GM12864 (cell line): ENCODE measurements at regions not wholly inside any gene's neighbourhood (a gene's known extent, or its start where the extent isn't known, plus 50 kb on each side); places are given as distances from the start of the nearest gene placed in this dataset.

ENCODE experiments used
- DNase-seq: peaks from one replicate; pipeline ENCODE4 v3.0.0-alpha.2; 2011; ENCODE audit warnings: low read depth
- H3K4me3 ChIP-seq: 2 replicates; pipeline ENCODE4 v1.5.1; 2011; ENCODE audit warnings: mild to moderate bottlenecking, low read depth, low read length, control low read depth
- TF ChIP-seq, protein P1 (sequence below): IDR thresholded peaks from 2 replicates; pipeline ENCODE4 v1.5.1; 2011; ENCODE audit warnings: low read depth, mild to moderate bottlenecking, moderate library complexity, low read length, control low read depth, inconsistent platforms; ENCODE audit errors: missing control alignments

DNA sequence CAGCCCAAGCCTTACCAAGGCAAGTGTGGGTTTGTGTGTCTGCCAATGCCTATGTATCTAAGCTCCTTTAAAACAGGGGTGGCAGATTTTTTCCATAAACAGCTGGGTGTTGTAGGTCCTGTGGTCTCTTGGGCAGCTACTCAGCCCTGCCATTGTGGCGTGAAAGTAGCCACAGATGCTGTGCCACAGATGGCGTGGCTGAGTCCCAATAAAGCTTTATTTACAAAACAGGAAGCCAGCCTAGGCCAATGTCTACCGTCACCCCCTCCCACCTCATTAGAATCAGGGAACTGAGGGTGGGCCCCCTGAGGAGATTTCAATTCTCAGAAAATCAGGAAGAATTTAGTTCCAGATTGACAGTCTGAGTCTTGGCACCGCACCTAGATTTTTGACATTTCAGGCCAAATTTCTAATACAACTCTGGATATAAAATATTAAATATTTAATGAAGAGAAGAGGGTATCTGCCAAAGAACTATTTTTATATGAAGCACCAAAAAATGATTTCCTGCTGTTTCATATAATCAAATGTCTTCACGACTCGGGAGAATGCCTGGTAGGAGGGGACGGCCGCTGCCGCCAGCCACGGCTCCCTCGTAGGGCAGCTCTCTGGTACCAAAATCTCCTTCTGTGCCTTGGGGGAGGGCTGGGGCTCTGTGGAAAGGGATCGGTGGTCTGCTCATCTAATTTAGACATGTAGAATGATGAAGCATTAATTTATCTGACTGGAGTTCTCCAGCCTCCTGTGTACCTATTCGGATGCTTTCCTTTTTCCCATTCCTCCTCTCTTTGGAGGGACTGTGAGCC lies 420.9 kb downstream of the IRX2 start:
- H3K4me3 ChIP-seq = no peak overlapping the region
- DNase-seq = no peak
- TF ChIP-seq, protein P1, sequence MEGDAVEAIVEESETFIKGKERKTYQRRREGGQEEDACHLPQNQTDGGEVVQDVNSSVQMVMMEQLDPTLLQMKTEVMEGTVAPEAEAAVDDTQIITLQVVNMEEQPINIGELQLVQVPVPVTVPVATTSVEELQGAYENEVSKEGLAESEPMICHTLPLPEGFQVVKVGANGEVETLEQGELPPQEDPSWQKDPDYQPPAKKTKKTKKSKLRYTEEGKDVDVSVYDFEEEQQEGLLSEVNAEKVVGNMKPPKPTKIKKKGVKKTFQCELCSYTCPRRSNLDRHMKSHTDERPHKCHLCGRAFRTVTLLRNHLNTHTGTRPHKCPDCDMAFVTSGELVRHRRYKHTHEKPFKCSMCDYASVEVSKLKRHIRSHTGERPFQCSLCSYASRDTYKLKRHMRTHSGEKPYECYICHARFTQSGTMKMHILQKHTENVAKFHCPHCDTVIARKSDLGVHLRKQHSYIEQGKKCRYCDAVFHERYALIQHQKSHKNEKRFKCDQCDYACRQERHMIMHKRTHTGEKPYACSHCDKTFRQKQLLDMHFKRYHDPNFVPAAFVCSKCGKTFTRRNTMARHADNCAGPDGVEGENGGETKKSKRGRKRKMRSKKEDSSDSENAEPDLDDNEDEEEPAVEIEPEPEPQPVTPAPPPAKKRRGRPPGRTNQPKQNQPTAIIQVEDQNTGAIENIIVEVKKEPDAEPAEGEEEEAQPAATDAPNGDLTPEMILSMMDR = no peak

DNA sequence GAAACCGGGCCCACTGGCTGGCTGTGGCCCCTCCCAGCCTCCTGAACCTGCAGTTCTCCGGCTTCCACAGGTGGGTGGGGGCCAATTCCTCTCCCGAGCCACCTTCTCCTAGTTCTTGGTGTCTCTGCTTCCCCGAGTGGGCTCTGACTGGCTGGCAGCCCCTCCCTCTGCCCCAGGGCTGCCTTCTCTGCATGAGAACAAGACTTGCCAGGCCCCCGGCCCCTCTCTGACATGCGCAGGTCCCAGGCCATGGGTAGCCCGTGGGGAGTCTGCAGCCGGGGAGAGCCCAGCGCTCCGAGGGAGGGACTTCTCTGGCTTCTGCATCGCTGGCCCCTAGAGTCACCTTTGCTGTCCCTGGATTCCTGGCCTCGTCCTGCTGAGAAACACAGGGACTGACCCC lies 421.7 kb downstream of the IRX2 start:
- TF ChIP-seq, protein P1 = no peak

DNA sequence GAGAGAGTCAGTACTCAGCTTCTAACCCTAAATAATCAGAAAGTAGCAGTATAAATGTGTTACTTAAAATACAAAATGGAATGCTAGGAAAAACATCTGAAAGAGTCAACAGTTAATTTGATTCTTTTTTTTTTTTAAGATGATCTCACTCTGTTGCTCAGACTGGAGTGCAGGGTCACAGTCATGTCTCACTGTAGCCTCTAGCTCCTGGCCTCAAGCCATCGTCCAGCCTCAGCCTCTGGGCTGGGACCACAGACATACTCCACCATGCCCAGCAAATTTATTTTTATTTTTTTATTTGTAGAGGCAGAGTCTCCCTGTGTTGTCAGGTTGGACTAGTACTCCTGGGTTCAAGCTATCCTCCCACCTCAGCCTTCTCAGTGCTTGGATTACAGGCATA lies 424.9 kb downstream of the IRX2 start:
- H3K4me3 ChIP-seq = no peak overlapping the region
- TF ChIP-seq, protein P1 = no peak
- DNase-seq = no peak

More for the DNA sequence above, 421.7 kb downstream of the IRX2 start:
- no peak for DNase-seq
- H3K4me3 ChIP-seq = no peak overlapping the region

DNA sequence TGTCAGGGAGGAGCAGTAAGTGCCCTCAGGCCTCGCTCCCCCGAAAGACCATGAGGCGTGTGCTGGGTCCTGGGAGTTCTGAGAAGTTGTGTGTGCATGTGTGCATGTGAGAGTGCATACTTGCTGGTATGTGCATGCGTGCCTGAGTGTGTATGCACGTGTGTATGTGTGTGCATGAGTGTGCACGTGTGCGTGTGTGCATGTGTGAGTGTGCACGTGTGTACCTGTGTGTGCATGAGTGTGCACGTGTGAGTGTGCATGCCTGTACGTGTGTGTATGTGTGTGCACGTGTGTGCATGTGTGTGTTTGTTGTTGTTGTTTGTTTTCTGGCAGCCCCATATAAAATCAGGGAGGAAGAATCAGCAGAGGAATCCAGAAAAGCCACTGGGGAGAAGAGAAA lies 426.7 kb downstream of the IRX2 start:
- TF ChIP-seq, protein P1 = no peak
- no peak overlapping the region for H3K4me3 ChIP-seq
- DNase-seq = no peak

DNA sequence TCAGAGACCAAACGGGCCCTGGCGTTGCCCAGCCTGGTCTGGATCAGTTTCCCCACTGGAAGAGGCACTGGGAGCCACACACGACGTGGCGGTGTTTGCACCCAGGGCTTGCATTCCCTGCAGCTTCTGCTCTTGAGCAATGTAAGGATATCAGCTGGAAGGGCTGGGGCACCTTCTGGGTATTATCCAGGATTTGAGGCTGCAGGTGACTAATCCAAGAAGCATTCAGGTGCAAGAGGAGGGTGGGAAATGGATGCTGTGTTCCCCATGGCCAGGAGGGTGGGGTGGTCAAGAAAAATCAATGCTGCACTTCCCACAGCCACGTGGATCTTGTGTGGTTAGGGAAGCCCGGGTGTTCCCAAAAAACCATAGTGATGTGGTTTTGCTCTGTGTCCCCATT lies 430.9 kb downstream of the IRX2 start:
- no peak for DNase-seq
- no peak overlapping the region for H3K4me3 ChIP-seq
- TF ChIP-seq, protein P1 = no peak

DNA sequence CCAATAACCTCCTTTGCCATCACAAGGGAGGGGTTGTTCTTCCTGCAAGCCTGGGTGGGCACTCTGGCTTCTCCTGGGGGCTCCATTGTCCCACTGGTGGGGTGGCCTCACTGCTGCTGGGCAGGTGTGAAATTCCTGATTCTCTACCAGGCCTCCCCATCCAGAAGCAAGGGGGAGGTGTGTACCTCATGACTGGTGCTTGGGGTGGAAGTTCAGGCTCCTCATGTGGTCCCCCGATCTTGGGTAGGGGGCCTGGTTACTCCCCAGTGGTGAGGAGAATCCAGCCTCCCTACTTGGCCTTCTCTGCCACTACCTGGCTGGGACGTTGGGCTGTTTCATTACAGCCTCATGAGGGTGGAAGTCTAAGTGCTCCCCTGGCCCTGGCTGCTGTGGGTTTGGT lies 433.9 kb downstream of the IRX2 start:
- DNase-seq = no peak
- no peak overlapping the region for H3K4me3 ChIP-seq
- TF ChIP-seq, protein P1 = no peak

DNA sequence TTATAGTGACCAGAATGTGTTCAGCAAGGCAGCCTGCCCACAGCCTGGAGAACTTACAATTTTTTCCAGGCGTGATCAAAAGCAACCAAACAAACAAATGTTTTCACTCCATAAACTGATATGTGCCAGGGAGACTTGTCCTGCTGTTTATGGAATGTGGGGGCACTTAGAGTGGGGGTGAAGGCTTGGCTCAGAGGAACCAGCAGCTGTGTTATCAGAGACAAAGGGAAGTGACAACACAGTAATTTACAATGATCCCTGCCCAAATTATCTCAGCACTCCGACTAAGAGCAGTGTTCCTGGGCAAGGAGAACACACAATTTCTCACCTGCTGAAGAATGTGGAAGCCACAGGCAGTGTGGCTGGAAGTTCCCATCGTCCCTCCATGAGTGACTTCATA lies 429.1 kb upstream of the IRX4 start:
- no peak for DNase-seq
- TF ChIP-seq, protein P1 = no peak
- no peak overlapping the region for H3K4me3 ChIP-seq
